GM18505 (cell line): ENCODE measurements at regions not wholly inside any gene's neighbourhood (a gene's known extent, or its start where the extent isn't known, plus 50 kb on each side); places are given as distances from the start of the nearest gene placed in this dataset.

ENCODE experiments used
- ATAC-seq: cut with Tn5 transposase; IDR thresholded peaks from one replicate; pipeline ENCODE4 v1.9.1; 2021; ENCODE audit not compliant: unreplicated experiment
- POLR2A ChIP-seq: IDR thresholded peaks from 4 replicates; pipeline ENCODE4 v1.6.1; 2011; ENCODE audit warnings: borderline replicate concordance; ENCODE audit not compliant: insufficient read depth, insufficient read length; ENCODE audit errors: extremely low read depth

DNA sequence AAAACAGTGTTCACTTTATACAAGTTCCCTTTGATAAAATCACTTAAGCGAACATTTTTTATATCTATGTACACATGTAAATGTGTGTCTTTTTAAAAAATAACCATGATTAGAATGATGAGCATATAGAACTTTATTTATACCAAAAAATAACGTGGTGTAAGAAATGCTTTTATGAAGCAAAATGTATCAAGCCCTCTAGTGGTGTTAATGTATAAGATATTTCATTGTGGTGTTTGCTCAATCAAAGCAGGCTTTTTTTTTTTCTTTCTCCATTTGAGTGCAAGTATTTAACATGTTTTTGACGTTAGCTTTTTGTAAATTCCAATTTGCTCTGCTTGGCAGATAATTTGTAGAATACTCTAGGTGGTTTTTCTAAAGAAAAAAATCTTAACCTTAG is 2092.4 kb upstream of the TENM3 start:
- TF ChIP-seq POLR2A: no peak
- no peak for ATAC-seq

GRCh38 chr4:180152831-180153230 is 2090.4 kb upstream of the TENM3 start:
- ATAC-seq: no peak

GRCh38 chr4:180153587-180153986 is 2089.6 kb upstream of the TENM3 start:
- no peak for TF ChIP-seq POLR2A
- ATAC-seq: no peak

More at GRCh38 chr4:180152831-180153230, 2090.4 kb upstream of the TENM3 start:
- TF ChIP-seq POLR2A: no peak

DNA sequence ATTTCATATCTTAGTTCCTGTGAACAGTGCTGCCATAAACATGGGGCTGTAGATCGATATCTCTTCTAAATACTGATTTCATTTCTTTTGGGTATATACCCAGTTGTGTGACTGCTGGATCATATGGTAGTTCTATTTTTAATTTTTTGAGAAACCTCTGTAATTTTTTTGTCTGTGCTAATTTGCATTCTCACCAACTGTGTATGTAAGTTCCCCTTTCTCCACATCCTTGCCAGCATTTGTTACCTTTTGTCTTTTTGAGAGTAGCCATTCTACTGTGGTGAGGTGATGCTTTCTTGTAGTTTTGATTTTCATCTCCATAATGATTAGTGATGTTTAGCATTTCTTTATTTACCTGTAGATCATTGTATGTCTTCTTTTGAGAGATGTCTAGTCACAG is 2086.5 kb upstream of the TENM3 start:
- TF ChIP-seq POLR2A: no peak
- peak; percentile 74 for ATAC-seq

DNA sequence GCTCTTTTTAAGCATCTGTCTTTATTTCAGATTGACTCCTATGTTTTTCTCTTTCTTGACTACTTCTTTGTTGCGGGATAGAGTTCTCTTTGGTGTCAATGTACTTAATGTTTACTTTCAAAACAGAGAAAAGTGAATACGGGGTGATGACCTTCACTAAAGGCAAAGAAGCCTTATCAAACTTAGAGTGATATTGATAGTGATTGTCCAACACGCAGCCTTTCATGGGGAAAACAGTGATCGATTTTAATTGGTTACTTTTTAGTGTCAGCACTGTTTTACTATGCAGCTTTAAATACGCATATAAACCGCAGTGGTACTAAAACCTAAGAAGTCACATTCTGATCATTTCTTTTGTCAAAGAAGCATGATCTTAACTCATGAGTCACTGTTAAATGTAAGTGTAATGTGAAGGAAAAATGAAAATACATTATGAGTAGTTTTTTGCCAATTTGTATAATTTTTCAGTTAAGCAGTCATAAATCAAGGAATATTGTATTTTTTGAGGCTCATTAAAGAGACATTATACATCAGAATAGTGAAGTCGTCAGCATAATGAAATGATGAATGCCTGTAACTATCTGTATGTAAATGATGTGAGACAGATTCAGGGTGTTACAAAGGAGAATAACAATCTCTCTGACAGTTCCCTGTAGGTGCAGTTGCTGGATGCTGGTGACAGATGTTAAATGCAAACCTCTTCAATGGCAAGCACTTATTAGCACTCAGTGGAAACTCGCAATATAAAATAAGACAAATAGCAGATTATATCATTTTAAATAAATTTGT is 2082.8 kb upstream of the TENM3 start:
- TF ChIP-seq POLR2A: no peak
- no peak for ATAC-seq

GRCh38 chr4:180164799-180165198 is 2078.4 kb upstream of the TENM3 start:
- TF ChIP-seq POLR2A: no peak
- ATAC-seq: no peak

GRCh38 chr4:180169394-180169793 is 2073.8 kb upstream of the TENM3 start:
- ATAC-seq: no peak
- TF ChIP-seq POLR2A: no peak

DNA sequence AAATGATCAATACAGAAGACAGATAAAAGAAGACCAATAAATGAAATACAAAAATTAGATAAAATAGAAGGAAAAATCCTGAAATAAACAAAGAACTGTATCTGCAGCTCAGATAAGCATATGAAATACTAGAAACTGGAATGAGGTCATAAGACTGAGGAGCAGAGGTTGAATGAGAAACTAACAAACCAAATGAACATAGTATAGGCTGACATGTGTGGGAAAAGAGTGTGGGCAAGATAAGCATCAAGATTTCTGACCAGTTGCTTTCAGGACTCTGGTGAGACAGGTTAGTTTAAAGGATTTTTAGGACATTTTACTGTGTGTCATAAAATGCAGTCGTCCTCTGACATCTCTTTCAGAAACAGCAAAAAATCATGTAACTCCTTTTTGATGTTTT is 2073.2 kb upstream of the TENM3 start:
- no peak for ATAC-seq
- TF ChIP-seq POLR2A: no peak

DNA sequence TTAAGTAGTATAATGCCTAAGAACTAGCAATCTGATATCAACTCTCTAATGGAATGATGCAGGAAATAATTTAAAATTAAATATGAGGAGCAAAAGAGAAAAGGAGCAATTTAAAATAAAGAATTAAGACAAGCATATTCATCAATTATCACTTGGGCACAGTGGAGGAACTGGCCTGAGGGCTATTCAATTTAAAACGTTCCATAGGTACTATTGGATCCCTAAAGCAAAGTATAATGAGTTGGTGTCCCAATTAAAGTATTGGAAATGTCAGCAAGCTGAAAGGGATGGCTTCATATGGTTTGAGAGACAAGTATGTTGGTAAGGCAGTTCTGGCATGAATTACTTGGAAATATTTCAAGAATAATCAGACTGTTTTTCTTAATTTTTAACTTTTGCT is 2064.1 kb upstream of the TENM3 start:
- no peak for ATAC-seq
- no peak for TF ChIP-seq POLR2A

DNA sequence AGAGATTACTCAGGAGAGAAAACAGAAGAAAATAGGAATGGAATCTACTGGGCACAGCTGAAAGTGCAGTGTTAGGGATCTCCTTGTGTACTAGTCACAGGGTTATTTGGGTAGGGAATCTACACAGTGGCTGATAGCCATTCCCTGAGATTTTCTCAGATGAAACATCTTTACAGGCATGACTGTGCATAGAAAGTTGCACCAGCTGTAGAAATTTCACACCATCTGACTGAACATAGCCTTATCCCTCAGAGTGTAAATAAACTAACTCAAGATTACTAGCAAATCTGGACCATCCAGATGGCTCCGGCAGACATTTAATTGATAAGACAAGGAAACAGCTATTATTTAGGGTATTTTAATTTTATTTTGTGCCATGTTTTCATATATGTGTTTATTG is 2053.5 kb upstream of the TENM3 start:
- no peak for TF ChIP-seq POLR2A
- ATAC-seq: no peak

DNA sequence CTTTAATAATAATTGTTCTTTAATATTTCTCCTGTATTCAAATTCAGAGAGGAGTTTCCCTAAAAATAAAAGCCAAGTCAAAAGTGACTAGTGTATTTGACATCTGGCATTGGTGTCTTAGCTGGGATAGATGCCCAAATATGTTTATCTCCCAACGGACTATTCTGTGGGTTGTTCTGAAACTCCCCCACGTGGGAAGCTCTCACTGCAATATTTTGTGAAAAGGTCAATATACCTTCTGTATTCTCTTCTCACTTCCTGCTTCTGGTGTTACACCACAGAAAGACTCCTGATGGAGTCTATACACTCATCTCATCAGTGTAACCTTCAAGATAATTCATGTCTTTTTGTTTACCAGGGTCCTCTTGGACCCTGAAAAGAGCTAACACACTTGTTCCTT is 2052.8 kb upstream of the TENM3 start:
- ATAC-seq: no peak
- no peak for TF ChIP-seq POLR2A

GRCh38 chr4:180197471-180197870 is 2045.7 kb upstream of the TENM3 start:
- TF ChIP-seq POLR2A: no peak
- ATAC-seq: no peak

- no peak for TF ChIP-seq POLR2A
- ATAC-seq: peak; percentile 83
These were observed 2039.9 kb upstream of the TENM3 start for GRCh38 chr4:180203349-180203748.

GRCh38 chr4:180205276-180205675 is 2037.9 kb upstream of the TENM3 start:
- no peak for TF ChIP-seq POLR2A

More at GRCh38 chr4:180205276-180205675, 2037.9 kb upstream of the TENM3 start:
- no peak for ATAC-seq
